ENCODE measurements at regions not wholly inside any gene's neighbourhood (a gene's known extent, or its start where the extent isn't known, plus 50 kb on each side); places are given as distances from the start of the nearest gene placed in this dataset.
"Not testable (repeated sequence)": the region's sequence is repeated elsewhere in the genome, so short reads cannot be mapped to it uniquely, and the experiment has no call there.

GRCh38 chr18:4720518-4720917 is 265.4 kb upstream of the DLGAP1 start:
- Histone ChIP-seq H3K4me3 (no peak overlapping the region), H3K27me3 (no peaks in the 10 kb centered on the region), H3K9me3 (no peaks in the 10 kb centered on the region), H3K27ac (no peak overlapping the region), H3K4me1 (no peaks in the 10 kb centered on the region), H3K36me3 (no peaks in the 10 kb centered on the region)
- 35 to 59% methylated on average over 2 of the region's 2 CpGs for WGBS, 2 donors
- no peak for TF ChIP-seq EP300 (IDR thresholded peaks at IDR 0.05)
- no peak for TF ChIP-seq CTCF (IDR thresholded peaks at IDR 0.05)
- no peak for TF ChIP-seq POLR2A (IDR thresholded peaks at IDR 0.05)
- no peak for DNase-seq (ENCODE audit: low spot score in 2 of 2)

GRCh38 chr18:4705894-4706293 is 250.8 kb upstream of the DLGAP1 start:
- H3K4me1 ChIP-seq = no peaks in the 10 kb centered on the region
- H3K4me3 ChIP-seq = no peak overlapping the region
- 21 to 33% methylated on average over 1 of the region's 1 CpG for WGBS, 2 donors
- no peaks in the 10 kb centered on the region for H3K36me3 ChIP-seq
- H3K27ac ChIP-seq = no peak overlapping the region
- H3K9me3 ChIP-seq = no peaks in the 10 kb centered on the region
- H3K27me3 ChIP-seq = no peaks in the 10 kb centered on the region
- TF ChIP-seq POLR2A (IDR thresholded peaks at IDR 0.05) (no peak), EP300 (IDR thresholded peaks at IDR 0.05) (no peak), CTCF (IDR thresholded peaks at IDR 0.05) (no peak)
- DNase-seq (ENCODE audit: low spot score in 2 of 2) = no peak

- no peak for DNase-seq (ENCODE audit: low spot score in 2 of 2)
- no peak for TF ChIP-seq POLR2A (IDR thresholded peaks at IDR 0.05)
- TF ChIP-seq EP300 (IDR thresholded peaks at IDR 0.05) = no peak
- TF ChIP-seq CTCF (IDR thresholded peaks at IDR 0.05) = no peak
- Histone ChIP-seq H3K4me3 (no peak overlapping the region), H3K36me3 (no peaks in the 10 kb centered on the region), H3K4me1 (no peaks in the 10 kb centered on the region), H3K9me3 (no peaks in the 10 kb centered on the region), H3K27me3 (no peaks in the 10 kb centered on the region), H3K27ac (no peak overlapping the region)
- 40 to 45% methylated on average over 3 of the region's 3 CpGs for whole genome bisulfite sequencing, 2 donors
Measured at GRCh38 chr18:4704781-4705180, 249.7 kb upstream of the DLGAP1 start.

GRCh38 chr18:4691836-4692235 is 236.7 kb upstream of the DLGAP1 start:
- WGBS, 2 donors = 89 to 97% methylated on average over 17 of the region's 17 CpGs
- DNase-seq (ENCODE audit: low spot score in 2 of 2) = no peak
- no peaks in the 10 kb centered on the region for H3K27me3 ChIP-seq
- H3K36me3 ChIP-seq = no peaks in the 10 kb centered on the region
- no peak for TF ChIP-seq EP300 (IDR thresholded peaks at IDR 0.05)
- TF ChIP-seq CTCF (IDR thresholded peaks at IDR 0.05) = no peak
- no peak for TF ChIP-seq POLR2A (IDR thresholded peaks at IDR 0.05)
- H3K4me1 ChIP-seq = no peaks in the 10 kb centered on the region
- peaks cover 0 to 12% (median 1%) of the 10 kb centered on the region in 4 donors for H3K9me3 ChIP-seq
- no peak overlapping the region for H3K4me3 ChIP-seq
- H3K27ac ChIP-seq = no peak overlapping the region

GRCh38 chr18:4678685-4679084 is 223.6 kb upstream of the DLGAP1 start:
- WGBS, 2 donors = 74 to 86% methylated on average over 5 of the region's 5 CpGs

GRCh38 chr18:4677006-4677405 is 221.9 kb upstream of the DLGAP1 start:
- no peak overlapping the region for H3K4me3 ChIP-seq
- peaks cover 0 to 6% (median 0%) of the 10 kb centered on the region in 4 donors for H3K9me3 ChIP-seq
- DNase-seq (ENCODE audit: low spot score in 2 of 2) = no peak
- TF ChIP-seq CTCF (IDR thresholded peaks at IDR 0.05) (no peak), EP300 (IDR thresholded peaks at IDR 0.05) (no peak), POLR2A (IDR thresholded peaks at IDR 0.05) (no peak)
- WGBS, 2 donors = 59 to 65% methylated on average over 3 of the region's 3 CpGs
- no peaks in the 10 kb centered on the region for H3K27me3 ChIP-seq
- H3K36me3 ChIP-seq = no peaks in the 10 kb centered on the region
- no peak overlapping the region for H3K27ac ChIP-seq
- no peaks in the 10 kb centered on the region for H3K4me1 ChIP-seq

More at GRCh38 chr18:4678685-4679084, 223.6 kb upstream of the DLGAP1 start:
- H3K4me1 ChIP-seq; H3K27me3 ChIP-seq; H3K9me3 ChIP-seq; H3K36me3 ChIP-seq; H3K27ac ChIP-seq; H3K4me3 ChIP-seq; DNase-seq (ENCODE audit: low spot score in 2 of 2): not testable (repeated sequence)
